GM12891 (cell line): ENCODE measurements at regions not wholly inside any gene's neighbourhood (a gene's known extent, or its start where the extent isn't known, plus 50 kb on each side); places are given as distances from the start of the nearest gene placed in this dataset.

Source experiments
- POLR2A ChIP-seq: IDR thresholded peaks from 2 replicates; pipeline ENCODE4 v1.6.1; 2011; ENCODE audit warnings: low read depth, low read length, control low read depth
- POLR2AphosphoS5 ChIP-seq: IDR thresholded peaks from 2 replicates; pipeline ENCODE4 v1.6.1; 2011; ENCODE audit warnings: low read depth, low read length, control low read depth
- POU2F2 ChIP-seq: IDR thresholded peaks from 2 replicates; pipeline ENCODE4 v1.6.1; 2011; ENCODE audit warnings: low read depth, mild to moderate bottlenecking, control low read depth, low read length, moderate library complexity
- SPI1 ChIP-seq: IDR thresholded peaks from 2 replicates; pipeline ENCODE4 v1.6.1; 2011; ENCODE audit warnings: low read depth, low read length, control low read depth
- TAF1 ChIP-seq: IDR thresholded peaks from 2 replicates; pipeline ENCODE4 v1.6.1; 2011; ENCODE audit warnings: low read depth, low read length, control low read depth

DNA sequence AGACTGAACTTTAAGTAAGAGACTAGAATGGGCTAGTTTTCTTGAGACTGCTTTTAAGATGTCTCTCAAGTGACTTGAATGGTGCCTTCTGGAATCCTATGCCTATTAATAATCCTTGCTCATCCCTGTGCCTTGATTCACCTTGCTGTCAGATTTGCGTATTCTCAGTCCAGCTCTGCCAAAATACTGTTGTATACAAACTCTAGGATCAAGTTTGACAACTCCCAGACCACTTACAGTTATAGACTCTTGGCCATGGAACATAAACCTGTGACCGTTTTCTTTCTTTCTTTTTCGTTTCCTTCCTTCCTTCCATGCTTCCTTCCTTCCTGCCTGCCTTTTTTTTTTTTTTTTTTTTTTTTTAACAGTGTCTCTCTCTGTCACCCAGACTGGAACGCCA lies 2390.9 kb upstream of the RAG2 start:
- TF ChIP-seq POLR2AphosphoS5 (no peak), SPI1 (no peak), POLR2A (no peak), TAF1 (no peak), POU2F2 (no peak)
